Muscle of back (tissue), 3 donors: ENCODE measurements at regions not wholly inside any gene's neighbourhood (a gene's known extent, or its start where the extent isn't known, plus 50 kb on each side); places are given as distances from the start of the nearest gene placed in this dataset.
A peak's percentile ranks its signal among the peaks of the same experiment; 100 is the strongest.

Experiments used
- DNase-seq, 3 donors: peaks; one replicate each; pipeline versions ENCODE4 v3.0.0 to v3.0.0-alpha.2; 2013

- DNase-seq = peak in 1 of 3 donors; percentile 29
Measured at GRCh38 chr16:10314811-10315210, 71.0 kb upstream of the ATF7IP2 start.

GRCh38 chr16:10317425-10318001 lies 68.3 kb upstream of the ATF7IP2 start:
- DNase-seq = no peak

GRCh38 chr16:10318798-10319500 lies 66.9 kb upstream of the ATF7IP2 start:
- no peak for DNase-seq

GRCh38 chr16:10321407-10322387 lies 64.2 kb upstream of the ATF7IP2 start:
- DNase-seq = no peak

GRCh38 chr16:10322723-10323527 lies 62.9 kb upstream of the ATF7IP2 start:
- no peak for DNase-seq

DNA sequence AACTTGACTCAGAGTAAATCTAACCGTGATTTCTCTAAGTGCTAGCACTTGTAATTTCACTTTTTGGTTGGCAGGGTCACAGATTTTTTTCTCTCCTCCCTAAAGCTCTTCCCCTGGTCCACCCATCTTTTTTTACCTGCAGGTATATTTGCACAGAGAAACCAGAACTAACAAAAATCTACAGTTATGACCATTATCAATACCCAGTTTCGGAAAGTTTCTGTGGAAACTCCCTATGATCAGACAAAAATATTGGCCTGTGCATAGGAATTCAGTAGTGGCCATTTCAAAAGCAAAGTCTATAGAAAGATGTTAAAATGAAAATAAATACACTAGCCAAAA lies 62.4 kb upstream of the ATF7IP2 start:
- no peak for DNase-seq

DNA sequence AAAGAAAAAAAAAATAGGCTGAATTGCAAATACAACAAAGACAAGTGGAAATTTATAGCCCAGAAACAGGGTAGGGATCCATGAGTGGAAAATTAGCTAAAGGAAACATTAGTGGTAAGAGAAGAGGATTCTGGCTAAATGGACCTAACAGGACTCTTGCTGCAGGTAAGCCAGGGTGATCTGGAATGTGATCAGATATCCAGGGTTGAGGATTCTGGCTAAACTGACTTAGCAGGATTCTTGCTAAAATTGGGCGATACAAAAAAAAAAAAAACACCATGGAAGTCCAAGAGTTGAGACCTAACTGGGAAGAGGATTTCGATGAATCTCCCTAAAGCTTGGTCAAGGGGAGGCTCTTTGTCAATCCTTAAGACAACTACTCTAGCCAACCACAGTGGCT lies 61.7 kb upstream of the ATF7IP2 start:
- no peak for DNase-seq

DNA sequence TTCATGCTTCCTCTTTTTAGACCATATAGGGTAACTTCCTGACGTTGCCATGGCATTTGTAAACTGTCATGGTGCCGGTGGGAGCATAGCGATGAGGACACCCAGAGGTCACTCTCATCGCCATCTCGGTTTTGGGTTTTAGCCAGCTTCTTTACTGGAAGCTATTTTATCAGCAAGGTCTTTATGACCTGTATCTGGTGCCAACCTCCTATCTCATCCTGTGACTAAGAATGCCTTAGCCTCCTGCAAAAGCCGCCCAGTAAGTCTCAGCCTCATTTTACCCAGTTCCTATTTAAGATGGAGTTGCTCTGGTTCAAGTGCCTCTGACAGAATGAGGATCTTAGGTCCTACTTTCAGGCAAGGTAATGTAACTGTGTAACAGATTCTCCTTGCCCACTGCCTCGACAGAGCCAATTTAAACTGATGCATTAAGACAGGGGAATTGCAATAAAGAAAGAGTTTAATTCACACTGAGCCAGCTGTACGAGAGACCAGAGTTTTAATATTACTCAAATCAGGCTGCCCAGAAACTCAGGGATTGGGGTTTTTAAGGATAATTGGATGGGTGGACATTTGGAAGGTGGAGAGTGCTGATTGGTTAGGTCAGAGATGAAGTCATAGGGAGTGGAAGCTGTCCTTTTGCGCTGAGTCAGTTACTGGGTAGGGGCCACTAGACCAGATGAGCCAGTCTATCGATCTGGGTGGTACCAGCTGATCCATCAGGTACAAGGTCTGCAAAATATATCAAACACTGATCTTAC lies 59.9 kb upstream of the ATF7IP2 start:
- DNase-seq = no peak

DNA sequence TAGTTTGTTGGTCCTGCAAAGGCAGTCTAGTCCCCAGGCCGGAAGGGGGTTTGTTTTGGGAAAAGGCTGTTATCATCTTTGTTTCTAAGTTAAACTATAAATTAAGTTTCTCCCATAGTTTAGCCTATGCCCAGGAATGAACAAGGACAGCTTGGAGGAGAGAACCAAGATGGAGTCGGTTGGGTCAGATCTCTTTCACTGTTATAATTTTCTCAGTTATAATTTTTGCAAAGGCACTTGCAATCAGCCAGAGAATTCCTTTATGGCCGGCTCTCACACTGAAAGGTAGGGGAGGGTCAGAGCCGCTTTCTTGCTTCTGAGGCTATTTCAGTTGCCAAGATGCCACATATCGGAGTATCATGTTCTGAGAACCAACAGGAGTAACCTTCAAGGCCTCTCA lies 59.2 kb upstream of the ATF7IP2 start:
- DNase-seq = no peak

DNA sequence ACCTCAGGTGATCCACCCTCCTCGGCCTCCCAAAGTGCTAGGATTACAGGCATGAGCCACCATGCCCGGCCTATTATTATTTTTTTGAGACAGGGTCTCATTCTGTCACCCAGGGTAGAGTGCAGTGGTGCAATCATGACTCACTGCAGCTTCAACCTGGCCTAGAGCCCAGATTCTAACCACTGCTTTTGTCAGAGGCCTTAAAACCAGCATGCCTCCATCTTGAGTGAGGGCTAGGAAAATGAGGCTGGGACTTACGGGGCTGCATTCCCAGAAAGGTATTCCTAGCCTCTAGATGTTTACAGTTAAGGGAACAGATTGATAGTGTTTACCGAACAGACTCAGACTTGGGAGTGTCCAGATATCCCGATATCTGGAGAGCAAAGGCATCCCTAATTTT lies 57.6 kb upstream of the ATF7IP2 start:
- peak in 1 of 3 donors; percentile 26 for DNase-seq

- no peak for DNase-seq
Measured at GRCh38 chr16:10332241-10332640, 53.6 kb upstream of the ATF7IP2 start.

GRCh38 chr16:10332775-10333174 lies 53.1 kb upstream of the ATF7IP2 start:
- no peak for DNase-seq

- no peak for DNase-seq
Measured at GRCh38 chr16:10333321-10334032, 52.4 kb upstream of the ATF7IP2 start.

DNA sequence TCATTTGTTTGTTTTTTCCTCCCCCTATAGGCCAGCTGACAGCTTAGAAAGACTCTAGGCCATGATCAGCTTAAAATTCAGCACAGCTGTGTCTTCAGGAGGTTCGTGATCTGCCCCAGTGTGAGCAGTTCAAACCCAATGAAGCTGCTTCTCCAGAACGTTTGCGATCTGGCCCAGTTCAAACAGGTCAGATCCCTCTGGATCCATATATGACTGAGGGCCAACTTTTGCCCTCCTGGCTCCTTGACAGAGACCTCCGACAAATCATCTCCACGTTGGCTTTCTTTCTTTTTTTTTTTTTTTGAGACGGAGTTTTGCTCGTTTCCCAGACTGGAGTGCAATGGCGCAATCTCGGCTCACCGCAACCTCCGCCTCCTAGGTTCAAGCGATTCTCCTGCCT lies 50.2 kb upstream of the ATF7IP2 start:
- DNase-seq = no peak
